SH-SY5Y (cell line): ENCODE measurements at regions not wholly inside any gene's neighbourhood (a gene's known extent, or its start where the extent isn't known, plus 50 kb on each side); places are given as distances from the start of the nearest gene placed in this dataset.
A peak's percentile ranks its signal among the peaks of the same experiment; 100 is the strongest.

Experiments
- GATA2 ChIP-seq: IDR thresholded peaks from 2 replicates; pipeline ENCODE4 v1.6.1; 2011; ENCODE audit warnings: mild to moderate bottlenecking, low read depth, low read length
- GATA3 ChIP-seq: IDR thresholded peaks from 2 replicates; pipeline ENCODE4 v1.6.1; 2011; ENCODE audit warnings: low read depth, mild to moderate bottlenecking, low read length, moderate library complexity

GRCh38 chr20:7022597-7022996, 255.1 kb downstream of the BMP2 start:
- TF ChIP-seq GATA2 (no peak), GATA3 (no peak)

DNA sequence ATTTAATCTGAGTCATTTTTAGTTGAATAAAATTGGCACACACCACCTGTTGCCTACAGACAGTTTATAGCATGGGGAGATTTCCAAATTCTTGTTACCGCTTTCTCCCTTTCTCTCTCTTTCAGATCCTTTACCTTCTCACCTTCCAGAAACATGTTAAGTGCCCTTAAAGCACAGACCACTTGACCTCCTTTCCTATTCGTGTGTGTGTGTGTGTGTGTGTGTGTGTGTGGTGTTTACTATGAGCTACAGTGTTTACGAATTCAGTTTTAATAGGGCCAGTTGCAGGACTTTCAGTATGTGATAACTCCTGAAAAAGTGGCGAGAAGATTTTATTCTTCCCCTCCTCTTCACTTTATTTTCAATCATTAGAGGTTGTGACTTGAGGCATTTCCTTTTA, 258.1 kb downstream of the BMP2 start:
- no peak for TF ChIP-seq GATA2
- TF ChIP-seq GATA3 = no peak

DNA sequence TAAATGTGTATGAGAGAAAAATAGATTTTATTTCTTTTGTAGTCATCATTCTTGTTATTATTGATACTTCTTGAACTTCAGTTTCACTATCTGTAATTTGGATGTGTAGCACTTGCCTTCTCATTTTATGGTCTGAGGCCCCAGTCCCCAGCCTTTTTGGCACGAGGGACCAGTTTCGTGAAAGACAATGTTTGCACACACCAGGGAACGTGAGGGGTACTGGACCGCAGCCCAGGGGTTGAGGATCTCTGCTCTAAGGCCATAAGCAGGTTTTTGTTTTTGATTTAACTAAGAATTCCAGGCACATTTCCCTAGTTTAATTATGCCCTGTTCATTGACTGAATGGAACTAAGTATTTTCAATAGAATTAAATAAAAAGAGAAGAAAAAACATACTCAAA, 261.5 kb downstream of the BMP2 start:
- no peak for TF ChIP-seq GATA2
- TF ChIP-seq GATA3 = no peak

DNA sequence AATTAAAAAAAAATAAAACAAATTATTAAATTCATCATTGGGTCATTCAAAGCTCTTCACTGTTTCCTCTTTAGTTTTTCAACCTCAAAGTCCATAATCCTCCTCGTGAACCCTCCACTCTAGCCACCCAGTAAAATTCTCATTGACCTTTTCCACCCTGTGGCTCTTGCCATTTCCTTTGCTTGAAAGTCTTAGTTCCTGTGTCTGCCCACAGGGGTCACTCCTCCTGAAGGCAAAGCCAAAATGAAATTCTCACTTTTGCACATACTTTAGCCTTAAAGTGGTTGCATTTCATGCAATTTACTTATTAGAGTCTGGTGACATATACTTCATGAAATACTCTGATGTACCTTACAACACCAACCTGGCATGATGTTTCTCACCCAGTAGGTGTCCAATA, 263.7 kb downstream of the BMP2 start:
- TF ChIP-seq GATA2 (no peak), GATA3 (no peak)

DNA sequence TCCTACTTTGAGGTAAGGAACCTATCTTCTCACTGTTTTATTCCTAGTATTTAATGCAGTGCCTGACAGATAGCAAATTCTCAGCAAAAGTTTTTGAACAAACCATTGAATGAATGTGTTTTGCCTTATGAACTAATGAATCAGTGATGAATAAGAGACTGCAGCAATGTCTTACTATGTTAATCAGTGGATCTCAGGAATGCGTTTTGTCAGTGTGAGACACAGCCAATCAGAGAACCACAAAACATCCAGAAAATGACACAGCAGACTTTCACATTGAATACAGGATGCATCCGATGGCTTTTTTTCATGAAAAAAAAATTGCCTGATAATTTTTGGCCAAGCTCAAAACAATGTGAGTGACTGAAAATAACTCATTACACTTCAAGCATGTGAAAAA, 270.5 kb downstream of the BMP2 start:
- no peak for TF ChIP-seq GATA2
- TF ChIP-seq GATA3 = no peak

DNA sequence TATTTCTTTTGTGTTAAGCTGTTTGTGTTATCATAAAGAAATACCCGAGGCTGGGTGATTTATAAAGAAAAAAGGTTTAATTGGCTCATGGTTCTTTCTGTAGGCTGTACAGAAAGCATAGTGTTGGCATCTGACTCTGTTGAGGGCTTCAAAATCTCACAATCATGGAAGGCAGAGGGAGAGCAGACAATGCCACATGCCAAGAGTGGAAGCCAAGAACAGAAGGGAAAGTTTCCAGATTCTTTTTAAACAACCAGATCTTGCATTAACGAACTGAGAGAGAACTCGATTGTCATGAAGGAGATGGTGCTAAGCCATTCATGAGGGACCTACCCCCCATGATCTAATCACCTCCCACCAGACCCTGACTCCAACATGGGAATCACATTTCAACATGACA, 290.1 kb downstream of the BMP2 start:
- no peak for TF ChIP-seq GATA2
- no peak for TF ChIP-seq GATA3

- TF ChIP-seq GATA2 = no peak
- TF ChIP-seq GATA3 = no peak
Observed at GRCh38 chr20:7078804-7079203, 311.3 kb downstream of the BMP2 start.

GRCh38 chr20:7080472-7080871, 313.0 kb downstream of the BMP2 start:
- TF ChIP-seq GATA2 = no peak
- no peak for TF ChIP-seq GATA3

DNA sequence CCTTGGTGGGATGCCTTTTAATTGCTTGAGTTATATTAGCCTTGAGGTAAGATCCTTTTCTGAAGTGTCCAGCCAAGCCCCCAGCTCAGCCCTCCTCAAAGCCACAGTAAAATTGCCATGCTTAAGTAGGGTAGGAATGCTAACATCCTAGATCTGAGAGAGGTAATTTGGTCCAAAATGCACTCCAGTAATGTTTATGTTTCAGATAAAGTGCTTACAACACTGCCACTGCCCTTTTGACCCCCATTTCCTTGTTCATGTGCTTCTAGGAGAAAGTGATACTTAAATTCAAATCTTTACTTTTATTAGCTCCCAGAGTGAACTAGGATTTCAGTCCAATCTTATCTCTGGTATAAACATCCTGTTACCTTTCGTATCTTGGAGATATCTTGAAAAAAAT, 318.0 kb downstream of the BMP2 start:
- TF ChIP-seq GATA3 (no peak), GATA2 (no peak)

DNA sequence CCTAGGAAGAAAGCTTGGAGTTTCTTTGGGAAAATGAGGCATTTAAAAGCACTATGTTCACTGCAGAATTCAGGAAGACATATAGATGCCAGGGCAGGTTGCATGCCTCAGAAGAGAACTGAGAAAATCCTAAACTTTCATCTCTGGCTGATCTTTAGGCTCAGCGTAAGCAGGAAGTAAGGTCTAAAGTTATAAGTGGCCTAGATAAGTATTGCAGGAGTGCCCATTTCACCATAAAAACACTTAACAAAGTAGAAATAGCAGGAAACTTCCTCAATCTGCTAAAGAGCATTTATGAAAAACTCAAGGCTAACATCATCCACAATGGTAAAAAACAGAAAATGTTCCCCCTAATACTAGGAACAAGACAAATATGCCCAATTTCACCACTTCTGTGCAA, 320.3 kb downstream of the BMP2 start:
- TF ChIP-seq GATA3 = no peak

DNA sequence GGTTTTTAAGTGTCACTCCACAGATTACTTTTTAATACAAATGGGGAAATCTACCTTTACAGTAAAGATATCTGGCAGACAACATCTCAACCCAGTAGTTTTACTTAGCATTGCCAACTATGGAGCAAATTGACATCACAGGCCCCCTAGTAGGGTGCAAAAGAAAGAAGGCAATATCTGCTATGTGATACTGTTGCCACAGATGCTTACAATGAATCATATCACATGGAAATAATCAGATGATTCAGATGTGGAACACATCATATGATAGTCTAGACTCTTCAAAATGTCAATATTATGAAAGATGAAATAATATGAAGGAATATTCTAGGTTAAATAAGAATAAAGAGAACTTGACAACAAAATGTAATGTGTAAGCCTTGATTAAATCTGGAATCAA, 322.5 kb downstream of the BMP2 start:
- no peak for TF ChIP-seq GATA2
- no peak for TF ChIP-seq GATA3

DNA sequence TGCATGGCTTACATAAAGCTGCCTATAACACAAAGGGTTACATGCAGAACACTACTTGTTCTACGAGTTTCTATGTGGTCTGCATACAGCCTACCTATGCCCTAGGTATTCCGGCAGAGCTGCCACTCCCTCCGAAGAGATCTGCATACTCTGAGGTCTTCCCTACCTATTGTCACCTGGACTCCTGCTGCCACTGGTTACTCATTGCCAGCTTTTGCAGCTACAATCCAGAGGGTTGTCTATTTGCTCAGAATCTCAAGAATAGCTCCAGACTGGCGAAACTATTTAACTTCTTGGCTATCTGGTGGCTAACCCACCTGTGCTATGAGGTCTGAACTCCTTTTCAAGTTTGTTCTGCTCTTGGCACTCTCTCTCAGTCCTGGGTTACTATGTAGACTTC, 323.3 kb downstream of the BMP2 start:
- TF ChIP-seq GATA3 (no peak), GATA2 (no peak)

DNA sequence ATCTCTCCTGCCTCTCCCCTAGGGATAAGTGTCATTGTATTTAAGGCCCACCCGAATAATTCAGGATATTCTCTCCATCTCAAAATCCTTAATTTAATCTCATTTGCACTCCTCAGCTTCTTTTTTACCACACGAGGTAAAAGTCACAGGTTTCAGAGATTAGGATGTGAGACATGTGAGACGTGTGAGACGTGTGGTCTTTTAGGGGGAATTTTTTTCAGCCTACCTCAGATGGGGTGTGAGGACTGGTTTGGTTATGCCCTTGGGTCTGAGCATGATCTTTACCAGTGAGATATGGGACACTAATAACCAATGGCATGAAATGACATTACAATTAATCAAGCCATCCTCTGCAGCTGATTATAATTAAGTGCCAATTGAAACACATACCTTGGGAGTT, 324.2 kb downstream of the BMP2 start:
- no peak for TF ChIP-seq GATA3
- TF ChIP-seq GATA2 = no peak

- TF ChIP-seq GATA2 (no peak), GATA3 (no peak)
Observed at GRCh38 chr20:7094438-7094997, 327.0 kb downstream of the BMP2 start.

DNA sequence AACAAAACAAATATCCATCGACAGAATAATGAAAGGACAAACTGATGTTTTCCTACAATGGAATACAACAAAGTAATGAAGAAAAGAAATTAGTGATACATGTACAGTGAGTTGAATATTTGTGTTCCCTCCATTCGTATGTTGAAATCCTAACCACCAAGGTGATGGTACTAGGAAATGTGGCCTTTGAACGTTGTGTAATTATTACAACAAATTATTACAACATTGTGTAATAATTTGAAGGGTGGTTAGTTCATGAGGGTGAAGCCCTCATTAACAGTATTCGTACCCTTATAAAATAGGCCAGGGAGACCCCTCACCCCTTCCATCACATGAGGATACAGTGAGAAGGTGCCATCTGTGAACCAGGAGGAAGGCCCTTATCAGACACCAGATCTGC, 339.4 kb downstream of the BMP2 start:
- TF ChIP-seq GATA3 = no peak
- no peak; the same call in 1 of the 2 replicates for TF ChIP-seq GATA2

DNA sequence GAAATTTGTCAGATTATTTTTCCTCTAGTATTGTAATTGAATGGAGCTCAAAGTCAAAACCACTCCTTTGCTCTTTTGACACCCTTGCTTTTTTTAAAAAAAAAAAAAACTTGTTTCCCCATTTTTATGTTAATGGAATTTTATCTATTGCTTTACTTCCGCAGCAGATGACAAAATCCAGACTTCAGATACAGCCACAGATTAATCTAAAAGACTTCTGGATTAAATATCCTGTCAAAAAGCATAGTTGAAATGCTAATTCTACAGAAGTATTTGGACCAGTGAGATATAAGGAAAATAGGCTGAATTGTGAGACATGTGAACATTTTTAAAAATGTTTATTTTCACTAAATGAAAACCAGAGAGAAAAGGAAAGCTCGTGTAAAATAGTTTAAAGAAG, 341.4 kb downstream of the BMP2 start:
- TF ChIP-seq GATA2 (peak; percentile 18; the same call in 1 of the 2 replicates), GATA3 (peak; percentile 79)
